CD14-positive monocyte (primary cell): ENCODE measurements at regions not wholly inside any gene's neighbourhood (a gene's known extent, or its start where the extent isn't known, plus 50 kb on each side); places are given as distances from the start of the nearest gene placed in this dataset.

Experiments
- DNase-seq, 3 donors: peaks; one replicate each; pipeline ENCODE4 v3.0.0-alpha.2; 2011 to 2022
- H2AFZ ChIP-seq: 2 replicates; pipeline ENCODE4 v1.6.0; 2012; ENCODE audit warnings: mild to moderate bottlenecking, low read depth, low read length, inconsistent platforms; ENCODE audit not compliant: insufficient read depth, poor library complexity, severe bottlenecking
- H3K27ac ChIP-seq, 2 donors: 1 replicate in 1 of 2; 2 replicates in 1 of 2; pipeline ENCODE4 v1.5.1; 2012 to 2013; ENCODE audit warnings: low read length in 2 of 2, control low read depth in 1 of 2, inconsistent platforms in 1 of 2, low read depth in 1 of 2, mild to moderate bottlenecking in 1 of 2
- H3K27me3 ChIP-seq, 2 donors: one replicate each; pipeline versions ENCODE4 v1.6.0 to v1.6.1; 2011 to 2013; ENCODE audit warnings: low read length in 2 of 2; ENCODE audit not compliant: control insufficient read depth in 2 of 2, insufficient read depth in 2 of 2
- H3K36me3 ChIP-seq, 2 donors: replicated peaks in 1 of 2; 1 replicate in 1 of 2; 2 replicates in 1 of 2; pipeline versions ENCODE4 v1.5.1 to v1.6.1; 2012 to 2013; ENCODE audit warnings: low read length in 2 of 2, control low read depth in 1 of 2, inconsistent platforms in 1 of 2, mild to moderate bottlenecking in 1 of 2; ENCODE audit not compliant: insufficient read depth in 2 of 2, control insufficient read depth in 1 of 2
- H3K4me1 ChIP-seq, 2 donors: 1 replicate in 1 of 2; 2 replicates in 1 of 2; pipeline versions ENCODE4 v1.5.1 to v1.6.1; 2012 to 2013; ENCODE audit warnings: low read length in 2 of 2, control low read depth in 1 of 2, inconsistent platforms in 1 of 2, mild to moderate bottlenecking in 1 of 2, moderate library complexity in 1 of 2; ENCODE audit not compliant: insufficient read depth in 2 of 2, control insufficient read depth in 1 of 2
- H3K4me2 ChIP-seq: replicated peaks from 2 replicates; pipeline ENCODE3; 2012; ENCODE audit warnings: low read length, moderate library complexity, mild to moderate bottlenecking; ENCODE audit not compliant: poor library complexity, severe bottlenecking; ENCODE audit errors: extremely low read depth
- H3K4me3 ChIP-seq, 3 experiments: fragments of 200-600 bp in 1 of 3; sonication (generic) in 1 of 3; replicated peaks in 1 of 3; 1 replicate in 2 of 3; 2 replicates in 1 of 3; pipeline ENCODE4 v1.5.1; 2011 to 2013; ENCODE audit warnings: low read length in 3 of 3, mild to moderate bottlenecking in 3 of 3, control low read depth in 2 of 3, low read depth in 2 of 3, inconsistent platforms in 1 of 3, moderate library complexity in 1 of 3
- H3K79me2 ChIP-seq: 2 replicates; pipeline ENCODE4 v1.6.0; 2012; ENCODE audit warnings: mild to moderate bottlenecking, control low read depth, inconsistent platforms, low read length, moderate library complexity; ENCODE audit not compliant: insufficient read depth
- H3K9ac ChIP-seq: 2 replicates; pipeline ENCODE4 v1.6.0; 2017; ENCODE audit warnings: low read length, mild to moderate bottlenecking; ENCODE audit not compliant: insufficient read depth, poor library complexity, severe bottlenecking
- H3K9me3 ChIP-seq, 2 donors: replicated peaks in 1 of 2; 1 replicate in 1 of 2; 2 replicates in 1 of 2; pipeline versions ENCODE4 v1.5.1 to v1.6.1; 2012 to 2013; ENCODE audit warnings: low read length in 2 of 2, control low read depth in 1 of 2; ENCODE audit not compliant: control insufficient read depth in 1 of 2, insufficient read depth in 1 of 2
- H4K20me1 ChIP-seq: 2 replicates; pipeline ENCODE4 v1.6.0; 2012; ENCODE audit warnings: mild to moderate bottlenecking, low read length, control low read depth, moderate library complexity; ENCODE audit not compliant: insufficient read depth
- H3K27ac Mint-ChIP-seq, 7 donors: one replicate each; pipeline ENCODE4 v1.8.0; 2020; ENCODE audit warnings: mild to moderate bottlenecking in 7 of 7, mixed read lengths in 7 of 7, moderate library complexity in 6 of 7, inconsistent platforms in 2 of 7
- H3K27me3 Mint-ChIP-seq, 3 donors: one replicate each; pipeline ENCODE4 v1.8.0; 2021 to 2022; ENCODE audit warnings: low read depth in 3 of 3, mild to moderate bottlenecking in 3 of 3, mixed read lengths in 3 of 3, moderate library complexity in 3 of 3, inconsistent platforms in 1 of 3
- H3K36me3 Mint-ChIP-seq, 2 donors: one replicate each; pipeline ENCODE4 v1.8.0; 2020; ENCODE audit warnings: mixed read lengths in 2 of 2, inconsistent platforms in 1 of 2, mild to moderate bottlenecking in 1 of 2
- H3K4me1 Mint-ChIP-seq: one replicate; pipeline ENCODE4 v1.8.0; 2020; ENCODE audit warnings: mild to moderate bottlenecking, mixed read lengths
- H3K4me3 Mint-ChIP-seq, 2 donors: one replicate each; pipeline ENCODE4 v1.8.0; 2020; ENCODE audit warnings: mild to moderate bottlenecking in 2 of 2, mixed read lengths in 2 of 2, moderate library complexity in 1 of 2
- H3K9me3 Mint-ChIP-seq, 7 donors: one replicate each; pipeline ENCODE4 v1.8.0; 2020 to 2022; ENCODE audit warnings: mixed read lengths in 7 of 7, mild to moderate bottlenecking in 6 of 7, moderate library complexity in 6 of 7, inconsistent platforms in 2 of 7
- CTCF ChIP-seq: fragments of 200-600 bp; IDR thresholded peaks from one replicate; pipeline ENCODE4 v1.8.0; 2022; ENCODE audit warnings: antibody characterized with exemption, mild to moderate bottlenecking
- WGBS: methylation state at CpG from one replicate; pipeline ENCODE4 v1.1.5; 2013; ENCODE audit warnings: missing lambda C conversion rate; ENCODE audit not compliant: insufficient coverage; 5-methylcytosine and 5-hydroxymethylcytosine counted together
- intact Hi-C, 2 donors: fragments of 100-400 bp; cut with micrococcal nuclease; formaldehyde crosslinking; loops; one replicate each; pipeline versions ENCODE4 v1.15.0 to v1.15.1; 2023

GRCh38 chr7:53245721-53246120, 210.3 kb downstream of the POM121L12 start:
- Histone ChIP-seq H3K27me3 (no peaks in the 10 kb centered on the region), H3K79me2 (no peaks in the 10 kb centered on the region), H2AFZ (no peak overlapping the region), H3K4me3 (no peak overlapping the region), H3K36me3 (no peaks in the 10 kb centered on the region), H4K20me1 (no peaks in the 10 kb centered on the region), H3K9me3 (peaks cover 18 to 23% of the 10 kb centered on the region in 2 donors), H3K4me2 (no peak overlapping the region), H3K4me1 (no peaks in the 10 kb centered on the region), H3K9ac (no peak overlapping the region), H3K27ac (no peak overlapping the region)
- Mint-ChIP-seq H3K4me3 (no peak overlapping the region), H3K27me3 (no peaks in the 10 kb centered on the region), H3K36me3 (no peaks in the 10 kb centered on the region), H3K27ac (no peak overlapping the region), H3K9me3 (peaks cover 0 to 18% (median 6%) of the 10 kb centered on the region in 7 donors), H3K4me1 (no peaks in the 10 kb centered on the region)
- TF ChIP-seq CTCF = no peak
- intact Hi-C loops = no loop called here
- no peak for DNase-seq
- WGBS = no CpG with 5 or more reads among the region's 4 CpGs

- H4K20me1 ChIP-seq = no peaks in the 10 kb centered on the region
- H3K27me3 ChIP-seq = no peaks in the 10 kb centered on the region
- no peaks in the 10 kb centered on the region for H3K36me3 Mint-ChIP-seq
- H3K36me3 ChIP-seq = no peaks in the 10 kb centered on the region
- DNase-seq = no peak
- no peak overlapping the region for H3K4me2 ChIP-seq
- no peak overlapping the region for H2AFZ ChIP-seq
- intact Hi-C loops = no loop called here
- no peaks in the 10 kb centered on the region for H3K79me2 ChIP-seq
- peaks cover 0 to 18% (median 6%) of the 10 kb centered on the region in 7 donors for H3K9me3 Mint-ChIP-seq
- no peak overlapping the region for H3K27ac Mint-ChIP-seq
- no peak for TF ChIP-seq CTCF
- 50% methylated on average over 1 of the region's 1 CpG for WGBS
- H3K4me1 ChIP-seq = no peaks in the 10 kb centered on the region
- H3K27me3 Mint-ChIP-seq = peaks cover 0 to 2% (median 0%) of the 10 kb centered on the region in 3 donors
- H3K4me3 ChIP-seq = no peak overlapping the region
- no peak overlapping the region for H3K27ac ChIP-seq
- H3K4me1 Mint-ChIP-seq = no peaks in the 10 kb centered on the region
- H3K4me3 Mint-ChIP-seq = no peak overlapping the region
- H3K9me3 ChIP-seq = peaks cover 18 to 23% of the 10 kb centered on the region in 2 donors
- H3K9ac ChIP-seq = no peak overlapping the region
These were observed 211.5 kb downstream of the POM121L12 start for GRCh38 chr7:53246957-53247356.
